ENCODE measurements at regions not wholly inside any gene's neighbourhood (a gene's known extent, or its start where the extent isn't known, plus 50 kb on each side); places are given as distances from the start of the nearest gene placed in this dataset.
"Not testable (repeated sequence)": the region's sequence is repeated elsewhere in the genome, so short reads cannot be mapped to it uniquely, and the experiment has no call there.

GRCh38 chr1:214095896-214096295, 108.1 kb downstream of the PROX1 start:
- DNase-seq; H3K9ac ChIP-seq (ENCODE audit: low read depth, low read length); H3K27ac ChIP-seq (ENCODE audit: low read length); H3K4me3 ChIP-seq (ENCODE audit: low read depth in 1 of 2, low read length in 2 of 2); H3K4me1 ChIP-seq (ENCODE audit: insufficient read depth, low read length); ATAC-seq (ENCODE audit: insufficient read depth, low read depth); H3K27me3 ChIP-seq (ENCODE audit: insufficient read depth, low read length, poor library complexity); H3K79me2 ChIP-seq (ENCODE audit: insufficient read depth, low read length); H3K36me3 ChIP-seq (ENCODE audit: insufficient read depth, low read length); H3K4me2 ChIP-seq (ENCODE audit: insufficient read depth, low read length); H4K20me1 ChIP-seq (ENCODE audit: insufficient read depth, low read length); H3K9me3 ChIP-seq (ENCODE audit: insufficient read depth, low read length, severe bottlenecking); H2AFZ ChIP-seq (ENCODE audit: low read depth, low read length): not testable (repeated sequence)

DNA sequence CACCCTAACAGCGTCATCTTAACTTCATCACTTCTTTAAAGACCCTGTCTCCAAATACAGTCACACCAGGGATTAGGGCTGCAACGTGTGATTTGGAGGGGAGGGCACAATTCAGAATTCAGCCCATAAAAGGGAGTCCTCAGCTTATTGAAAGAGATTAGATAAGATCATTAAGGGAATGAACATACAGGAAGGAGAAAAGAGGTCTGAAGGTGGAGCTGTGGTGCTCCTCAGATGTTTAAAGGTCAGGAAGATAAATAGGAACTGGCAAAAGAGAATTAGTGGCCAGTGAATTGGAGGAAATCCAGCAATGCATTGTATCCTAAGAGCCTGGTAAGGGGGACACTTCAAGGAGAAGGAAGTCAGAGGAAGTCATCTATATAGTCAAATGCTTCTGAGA, 113.5 kb downstream of the PROX1 start:
- Histone ChIP-seq H3K27me3 (ENCODE audit: insufficient read depth, low read length, poor library complexity) (no peaks in the 10 kb centered on the region), H3K4me1 (ENCODE audit: insufficient read depth, low read length) (no peaks in the 10 kb centered on the region), H3K27ac (ENCODE audit: low read length) (no peak overlapping the region), H3K79me2 (ENCODE audit: insufficient read depth, low read length) (no peaks in the 10 kb centered on the region), H4K20me1 (ENCODE audit: insufficient read depth, low read length) (no peaks in the 10 kb centered on the region), H3K9ac (ENCODE audit: low read depth, low read length) (no peak overlapping the region), H3K4me2 (ENCODE audit: insufficient read depth, low read length) (no peak overlapping the region), H3K9me3 (ENCODE audit: insufficient read depth, low read length, severe bottlenecking) (no peaks in the 10 kb centered on the region), H2AFZ (ENCODE audit: low read depth, low read length) (no peak overlapping the region), H3K36me3 (ENCODE audit: insufficient read depth, low read length) (no peaks in the 10 kb centered on the region), H3K4me3 (ENCODE audit: low read depth in 1 of 2, low read length in 2 of 2) (no peak overlapping the region)
- ATAC-seq (ENCODE audit: insufficient read depth, low read depth): no peak
- TF ChIP-seq, protein P1, sequence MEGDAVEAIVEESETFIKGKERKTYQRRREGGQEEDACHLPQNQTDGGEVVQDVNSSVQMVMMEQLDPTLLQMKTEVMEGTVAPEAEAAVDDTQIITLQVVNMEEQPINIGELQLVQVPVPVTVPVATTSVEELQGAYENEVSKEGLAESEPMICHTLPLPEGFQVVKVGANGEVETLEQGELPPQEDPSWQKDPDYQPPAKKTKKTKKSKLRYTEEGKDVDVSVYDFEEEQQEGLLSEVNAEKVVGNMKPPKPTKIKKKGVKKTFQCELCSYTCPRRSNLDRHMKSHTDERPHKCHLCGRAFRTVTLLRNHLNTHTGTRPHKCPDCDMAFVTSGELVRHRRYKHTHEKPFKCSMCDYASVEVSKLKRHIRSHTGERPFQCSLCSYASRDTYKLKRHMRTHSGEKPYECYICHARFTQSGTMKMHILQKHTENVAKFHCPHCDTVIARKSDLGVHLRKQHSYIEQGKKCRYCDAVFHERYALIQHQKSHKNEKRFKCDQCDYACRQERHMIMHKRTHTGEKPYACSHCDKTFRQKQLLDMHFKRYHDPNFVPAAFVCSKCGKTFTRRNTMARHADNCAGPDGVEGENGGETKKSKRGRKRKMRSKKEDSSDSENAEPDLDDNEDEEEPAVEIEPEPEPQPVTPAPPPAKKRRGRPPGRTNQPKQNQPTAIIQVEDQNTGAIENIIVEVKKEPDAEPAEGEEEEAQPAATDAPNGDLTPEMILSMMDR (IDR thresholded peaks at IDR 0.05; ENCODE audit: borderline replicate concordance, extremely low read depth, low read length, poor library complexity, severe bottlenecking): no peak
- no peak for TF ChIP-seq EZH2 (IDR thresholded peaks at IDR 0.05; ENCODE audit: borderline replicate concordance, low read depth, low read length, severe bottlenecking)
- DNase-seq: no peak

DNA sequence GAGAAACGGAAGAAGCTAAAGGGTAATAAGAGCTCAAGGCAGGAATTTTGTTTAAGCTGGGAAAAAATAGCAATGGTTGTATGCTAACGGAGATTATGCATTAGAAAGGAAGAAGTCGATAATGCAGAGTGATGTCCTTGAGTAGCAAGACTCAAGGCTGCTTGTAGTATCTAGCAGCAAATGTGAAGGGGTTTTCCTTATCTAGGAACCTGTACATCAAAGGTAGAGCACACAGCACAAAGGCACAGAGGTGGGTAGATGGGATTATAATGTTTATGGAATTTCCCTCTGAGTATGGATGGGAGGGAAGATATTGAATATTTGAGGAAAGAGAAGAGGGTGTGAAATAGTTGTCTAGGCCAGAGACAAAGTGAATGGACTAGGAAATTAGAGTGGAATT, 114.1 kb downstream of the PROX1 start:
- H3K4me1 ChIP-seq (ENCODE audit: insufficient read depth, low read length): no peaks in the 10 kb centered on the region
- DNase-seq: no peak
- H3K27me3 ChIP-seq (ENCODE audit: insufficient read depth, low read length, poor library complexity): no peaks in the 10 kb centered on the region
- no peak for ATAC-seq (ENCODE audit: insufficient read depth, low read depth)
- no peak overlapping the region for H3K27ac ChIP-seq (ENCODE audit: low read length)
- no peak overlapping the region for H3K4me3 ChIP-seq (ENCODE audit: low read depth in 1 of 2, low read length in 2 of 2)
- H3K9ac ChIP-seq (ENCODE audit: low read depth, low read length): no peak overlapping the region
- H3K4me2 ChIP-seq (ENCODE audit: insufficient read depth, low read length): no peak overlapping the region
- H3K36me3 ChIP-seq (ENCODE audit: insufficient read depth, low read length): no peaks in the 10 kb centered on the region
- no peaks in the 10 kb centered on the region for H4K20me1 ChIP-seq (ENCODE audit: insufficient read depth, low read length)
- H2AFZ ChIP-seq (ENCODE audit: low read depth, low read length): no peak overlapping the region
- TF ChIP-seq, protein P1 (IDR thresholded peaks at IDR 0.05; ENCODE audit: borderline replicate concordance, extremely low read depth, low read length, poor library complexity, severe bottlenecking): no peak
- no peak for TF ChIP-seq EZH2 (IDR thresholded peaks at IDR 0.05; ENCODE audit: borderline replicate concordance, low read depth, low read length, severe bottlenecking)
- no peaks in the 10 kb centered on the region for H3K79me2 ChIP-seq (ENCODE audit: insufficient read depth, low read length)
- H3K9me3 ChIP-seq (ENCODE audit: insufficient read depth, low read length, severe bottlenecking): no peaks in the 10 kb centered on the region

DNA sequence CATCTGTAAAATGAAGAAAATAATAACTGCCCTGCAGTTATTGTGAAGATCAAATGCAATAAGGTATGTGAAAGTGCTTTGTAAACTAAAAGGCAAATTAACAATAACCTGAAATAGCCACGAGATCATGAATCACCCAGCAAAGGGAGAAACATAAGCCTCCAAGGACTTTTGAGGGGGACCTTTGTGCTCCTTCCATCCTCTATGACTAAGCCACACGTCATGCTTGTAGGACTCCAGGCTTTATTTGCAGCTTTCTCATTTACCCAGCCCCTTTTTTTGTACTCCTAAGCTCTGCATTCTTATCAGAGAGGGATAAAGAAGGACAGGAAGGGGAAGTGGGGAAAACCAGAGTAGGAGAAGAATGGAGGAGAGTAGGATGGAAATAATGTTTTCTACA, 115.1 kb downstream of the PROX1 start:
- no peak for ATAC-seq (ENCODE audit: insufficient read depth, low read depth)
- no peak for DNase-seq

More for the DNA sequence above, 115.1 kb downstream of the PROX1 start:
- Histone ChIP-seq H2AFZ (ENCODE audit: low read depth, low read length) (no peak overlapping the region), H3K4me1 (ENCODE audit: insufficient read depth, low read length) (no peaks in the 10 kb centered on the region), H4K20me1 (ENCODE audit: insufficient read depth, low read length) (no peaks in the 10 kb centered on the region), H3K4me2 (ENCODE audit: insufficient read depth, low read length) (no peak overlapping the region), H3K9me3 (ENCODE audit: insufficient read depth, low read length, severe bottlenecking) (no peaks in the 10 kb centered on the region), H3K4me3 (ENCODE audit: low read depth in 1 of 2, low read length in 2 of 2) (no peak overlapping the region), H3K9ac (ENCODE audit: low read depth, low read length) (no peak overlapping the region), H3K79me2 (ENCODE audit: insufficient read depth, low read length) (no peaks in the 10 kb centered on the region), H3K27me3 (ENCODE audit: insufficient read depth, low read length, poor library complexity) (no peaks in the 10 kb centered on the region), H3K27ac (ENCODE audit: low read length) (no peak overlapping the region), H3K36me3 (ENCODE audit: insufficient read depth, low read length) (no peaks in the 10 kb centered on the region)
- no peak for TF ChIP-seq EZH2 (IDR thresholded peaks at IDR 0.05; ENCODE audit: borderline replicate concordance, low read depth, low read length, severe bottlenecking)
- TF ChIP-seq, protein P1 (IDR thresholded peaks at IDR 0.05; ENCODE audit: borderline replicate concordance, extremely low read depth, low read length, poor library complexity, severe bottlenecking): no peak

Data from DND-41 (cell line).